Esophagus squamous epithelium (tissue), 4 donors: ENCODE measurements at regions not wholly inside any gene's neighbourhood (a gene's known extent, or its start where the extent isn't known, plus 50 kb on each side); places are given as distances from the start of the nearest gene placed in this dataset.

Experiments used
- POLR2A ChIP-seq, 4 donors: fragments of 450-650 bp; IDR thresholded peaks; one replicate each; pipeline ENCODE4 v1.6.1; 2017; ENCODE audit warnings: antibody characterized with exemption in 4 of 4, mild to moderate bottlenecking in 4 of 4, moderate library complexity in 3 of 4
- TF ChIP-seq, protein P1 (sequence below), 6 experiments: fragments of 450-650 bp in 4 of 6; fragments of 200-600 bp in 2 of 6; sonication (generic) in 2 of 6; IDR thresholded peaks; one replicate each; pipeline ENCODE4 v1.5.1; 2016 to 2019; ENCODE audit warnings: antibody characterized with exemption in 6 of 6, mild to moderate bottlenecking in 4 of 6, moderate library complexity in 4 of 6

DNA sequence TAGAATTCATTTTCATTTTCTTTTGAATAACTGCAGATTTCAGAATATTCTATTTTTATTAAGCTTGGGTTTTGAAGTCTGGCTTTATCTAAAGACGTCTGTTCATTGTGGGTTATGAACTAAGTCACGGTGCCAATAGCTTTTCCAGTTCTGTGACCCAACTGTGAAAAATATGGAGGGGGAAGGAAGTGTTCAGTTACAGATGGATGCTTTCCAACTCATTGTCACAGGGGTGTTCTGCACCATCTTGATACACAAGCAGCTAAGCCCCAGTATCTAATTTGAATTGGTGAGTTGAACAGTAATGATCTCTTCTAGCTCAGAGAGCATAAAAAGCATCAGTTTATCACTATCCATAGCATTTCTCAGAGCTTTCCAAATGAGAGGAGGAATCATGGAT is 710.6 kb downstream of the EDEM1 start:
- TF ChIP-seq, protein P1, sequence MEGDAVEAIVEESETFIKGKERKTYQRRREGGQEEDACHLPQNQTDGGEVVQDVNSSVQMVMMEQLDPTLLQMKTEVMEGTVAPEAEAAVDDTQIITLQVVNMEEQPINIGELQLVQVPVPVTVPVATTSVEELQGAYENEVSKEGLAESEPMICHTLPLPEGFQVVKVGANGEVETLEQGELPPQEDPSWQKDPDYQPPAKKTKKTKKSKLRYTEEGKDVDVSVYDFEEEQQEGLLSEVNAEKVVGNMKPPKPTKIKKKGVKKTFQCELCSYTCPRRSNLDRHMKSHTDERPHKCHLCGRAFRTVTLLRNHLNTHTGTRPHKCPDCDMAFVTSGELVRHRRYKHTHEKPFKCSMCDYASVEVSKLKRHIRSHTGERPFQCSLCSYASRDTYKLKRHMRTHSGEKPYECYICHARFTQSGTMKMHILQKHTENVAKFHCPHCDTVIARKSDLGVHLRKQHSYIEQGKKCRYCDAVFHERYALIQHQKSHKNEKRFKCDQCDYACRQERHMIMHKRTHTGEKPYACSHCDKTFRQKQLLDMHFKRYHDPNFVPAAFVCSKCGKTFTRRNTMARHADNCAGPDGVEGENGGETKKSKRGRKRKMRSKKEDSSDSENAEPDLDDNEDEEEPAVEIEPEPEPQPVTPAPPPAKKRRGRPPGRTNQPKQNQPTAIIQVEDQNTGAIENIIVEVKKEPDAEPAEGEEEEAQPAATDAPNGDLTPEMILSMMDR (IDR thresholded peaks at IDR 0.05) = no peak
- no peak for TF ChIP-seq POLR2A (IDR thresholded peaks at IDR 0.05)
